OCI-LY3 (cell line): ENCODE measurements at regions not wholly inside any gene's neighbourhood (a gene's known extent, or its start where the extent isn't known, plus 50 kb on each side); places are given as distances from the start of the nearest gene placed in this dataset.

ENCODE experiments used
- EZH2phosphoT487 ChIP-seq: fragments of 200-600 bp; shearing (Covaris generic); IDR thresholded peaks from 2 replicates; pipeline ENCODE4 v1.6.1; 2018; ENCODE audit warnings: antibody characterized with exemption, mixed run types, low read depth
- TF ChIP-seq, protein P1 (sequence below): fragments of 200-600, 300-600 bp; sonication (generic); IDR thresholded peaks from 2 replicates; pipeline ENCODE4 v1.5.1; 2014; ENCODE audit warnings: antibody characterized with exemption, low read length, low read depth

DNA sequence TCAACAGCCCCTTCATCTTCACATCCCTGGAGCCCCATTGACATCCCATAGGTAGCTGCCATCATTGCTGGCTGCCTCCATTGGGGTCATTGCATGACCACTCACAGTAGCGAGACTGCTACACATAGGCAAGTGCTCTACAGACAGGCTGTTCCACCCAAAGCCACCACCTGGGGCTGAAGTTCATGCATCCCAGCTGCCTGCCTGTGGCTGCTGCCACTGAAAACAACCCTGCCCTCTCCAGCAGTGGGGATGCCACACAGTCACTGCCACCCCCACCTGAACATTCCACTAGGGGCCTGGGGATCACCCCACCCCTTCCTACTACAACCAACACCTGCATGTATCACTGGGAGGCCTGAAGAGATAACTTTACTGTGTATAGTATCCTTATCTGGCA is 59.5 kb upstream of the CTAGE1 start:
- TF ChIP-seq, protein P1, sequence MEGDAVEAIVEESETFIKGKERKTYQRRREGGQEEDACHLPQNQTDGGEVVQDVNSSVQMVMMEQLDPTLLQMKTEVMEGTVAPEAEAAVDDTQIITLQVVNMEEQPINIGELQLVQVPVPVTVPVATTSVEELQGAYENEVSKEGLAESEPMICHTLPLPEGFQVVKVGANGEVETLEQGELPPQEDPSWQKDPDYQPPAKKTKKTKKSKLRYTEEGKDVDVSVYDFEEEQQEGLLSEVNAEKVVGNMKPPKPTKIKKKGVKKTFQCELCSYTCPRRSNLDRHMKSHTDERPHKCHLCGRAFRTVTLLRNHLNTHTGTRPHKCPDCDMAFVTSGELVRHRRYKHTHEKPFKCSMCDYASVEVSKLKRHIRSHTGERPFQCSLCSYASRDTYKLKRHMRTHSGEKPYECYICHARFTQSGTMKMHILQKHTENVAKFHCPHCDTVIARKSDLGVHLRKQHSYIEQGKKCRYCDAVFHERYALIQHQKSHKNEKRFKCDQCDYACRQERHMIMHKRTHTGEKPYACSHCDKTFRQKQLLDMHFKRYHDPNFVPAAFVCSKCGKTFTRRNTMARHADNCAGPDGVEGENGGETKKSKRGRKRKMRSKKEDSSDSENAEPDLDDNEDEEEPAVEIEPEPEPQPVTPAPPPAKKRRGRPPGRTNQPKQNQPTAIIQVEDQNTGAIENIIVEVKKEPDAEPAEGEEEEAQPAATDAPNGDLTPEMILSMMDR, result no peak
- no peak for TF ChIP-seq EZH2phosphoT487
